Kasumi-1 (cell line): ENCODE measurements at regions not wholly inside any gene's neighbourhood (a gene's known extent, or its start where the extent isn't known, plus 50 kb on each side); places are given as distances from the start of the nearest gene placed in this dataset.
"Not testable (repeated sequence)": the region's sequence is repeated elsewhere in the genome, so short reads cannot be mapped to it uniquely, and the experiment has no call there.

ENCODE experiments used
- DNase-seq, 2 experiments: peaks; one replicate each; lab custom pipeline; 2025; lab: John Stamatoyannopoulos, UW

- no peak for DNase-seq
Observed at GRCh38 chr1:191348328-191348727, 809.9 kb upstream of the RGS18 start.

- DNase-seq, result no peak
Observed at GRCh38 chr1:191350938-191351337, 807.3 kb upstream of the RGS18 start.

DNA sequence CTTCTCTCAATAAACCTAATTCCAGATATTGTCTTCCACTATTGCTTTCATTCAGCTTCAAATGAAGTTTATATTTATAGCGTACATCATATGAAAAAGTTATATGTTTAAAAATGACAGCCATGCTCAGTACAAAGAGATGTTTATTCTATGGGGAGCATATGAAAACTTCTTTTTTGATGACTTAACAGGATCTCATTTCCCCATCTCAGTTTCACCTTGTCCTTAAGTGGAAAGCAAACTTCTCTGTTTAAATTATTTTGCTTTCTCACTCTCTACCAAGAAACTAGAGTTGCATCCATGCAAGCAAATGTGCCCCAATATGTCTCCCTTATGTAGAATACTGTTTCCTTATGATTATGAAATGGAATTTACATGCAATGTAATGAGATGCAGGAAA is 799.5 kb upstream of the RGS18 start:
- no peak for DNase-seq

DNA sequence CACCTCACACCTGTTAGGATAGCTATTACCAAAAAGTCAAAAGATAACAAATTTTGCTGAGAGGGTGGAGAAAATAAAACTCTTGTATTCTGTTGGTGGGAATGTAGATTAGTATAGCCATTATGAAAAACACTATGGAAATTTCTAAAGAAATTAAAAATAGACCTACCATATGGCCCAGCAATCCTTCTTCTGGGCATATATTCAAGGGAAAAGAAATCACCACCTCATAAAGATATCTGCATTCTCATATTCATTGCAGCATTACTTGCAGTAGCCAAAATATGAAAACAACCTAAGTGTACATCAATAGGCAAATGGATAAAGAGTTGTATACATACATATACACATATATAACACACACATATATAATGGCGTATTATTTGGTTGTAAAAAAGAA is 791.6 kb upstream of the RGS18 start:
- no peak for DNase-seq

GRCh38 chr1:191368891-191369654 is 789.2 kb upstream of the RGS18 start:
- DNase-seq, result no peak

GRCh38 chr1:191371626-191372025 is 786.6 kb upstream of the RGS18 start:
- no peak for DNase-seq

DNA sequence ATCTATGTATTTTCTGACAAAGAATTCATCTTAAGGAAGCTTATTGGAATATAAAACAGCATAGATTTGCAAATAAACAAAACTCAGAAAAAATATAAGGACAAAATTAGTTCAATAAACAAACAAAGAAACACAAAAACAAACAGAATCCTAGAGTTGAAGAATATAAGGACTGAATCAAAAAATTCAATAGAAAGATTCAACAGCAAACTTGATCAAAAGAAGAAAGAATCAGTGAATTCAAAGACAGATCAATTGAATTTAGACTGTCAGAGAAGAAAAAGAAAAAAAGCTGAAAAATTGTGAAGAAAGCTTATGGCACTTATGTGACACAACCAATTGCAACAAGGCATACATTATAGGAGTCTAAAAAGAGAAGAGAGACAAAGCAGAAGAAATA is 770.0 kb upstream of the RGS18 start:
- DNase-seq, result no peak

DNA sequence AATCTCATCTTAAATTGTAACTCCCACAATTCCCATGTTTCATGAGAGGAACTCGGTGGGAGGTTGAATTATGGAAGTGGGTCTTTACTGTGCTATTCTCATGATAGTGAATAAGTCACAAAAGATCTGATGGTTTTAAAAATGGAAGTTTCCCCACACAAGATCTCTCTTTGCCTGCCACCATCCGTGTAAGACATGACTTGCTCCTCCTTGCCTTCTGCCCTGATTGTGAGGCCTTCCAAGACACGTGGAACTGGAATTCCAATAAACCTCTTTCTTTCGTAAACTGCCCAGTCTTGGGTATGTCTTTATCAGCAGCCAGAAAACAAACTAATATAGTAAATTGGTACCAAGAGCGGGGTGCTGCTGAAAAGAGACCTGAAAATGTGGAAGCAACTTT is 761.6 kb upstream of the RGS18 start:
- DNase-seq, result no peak

- no peak for DNase-seq
Observed at GRCh38 chr1:191398551-191398950, 759.7 kb upstream of the RGS18 start.

- DNase-seq, result no peak
Observed at GRCh38 chr1:191405417-191405816, 752.8 kb upstream of the RGS18 start.

- no peak for DNase-seq
Observed at GRCh38 chr1:191414981-191415640, 743.2 kb upstream of the RGS18 start.

- no peak for DNase-seq
Observed at GRCh38 chr1:191419842-191420241, 738.4 kb upstream of the RGS18 start.

- DNase-seq, result no peak
Observed at GRCh38 chr1:191427593-191427992, 730.7 kb upstream of the RGS18 start.

DNA sequence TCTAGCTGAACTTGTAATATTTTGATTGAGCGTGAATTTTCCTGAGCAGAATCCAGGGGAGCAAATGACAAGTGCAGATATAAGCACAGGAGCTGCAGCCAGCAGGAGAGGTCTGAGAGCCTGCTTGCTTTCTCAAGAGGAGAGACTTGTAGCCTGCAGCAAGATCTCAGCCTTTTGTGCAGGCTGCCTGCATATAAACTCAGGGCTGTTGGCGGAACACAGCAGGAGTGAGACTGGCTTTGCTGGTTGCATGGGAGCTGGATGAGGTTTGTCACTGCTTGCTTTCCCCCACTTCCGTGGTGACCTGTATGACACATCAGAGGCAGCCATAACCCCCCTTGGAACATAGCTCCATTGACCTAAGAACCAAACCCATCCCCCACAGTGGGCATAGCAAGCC is 725.4 kb upstream of the RGS18 start:
- no peak for DNase-seq

DNA sequence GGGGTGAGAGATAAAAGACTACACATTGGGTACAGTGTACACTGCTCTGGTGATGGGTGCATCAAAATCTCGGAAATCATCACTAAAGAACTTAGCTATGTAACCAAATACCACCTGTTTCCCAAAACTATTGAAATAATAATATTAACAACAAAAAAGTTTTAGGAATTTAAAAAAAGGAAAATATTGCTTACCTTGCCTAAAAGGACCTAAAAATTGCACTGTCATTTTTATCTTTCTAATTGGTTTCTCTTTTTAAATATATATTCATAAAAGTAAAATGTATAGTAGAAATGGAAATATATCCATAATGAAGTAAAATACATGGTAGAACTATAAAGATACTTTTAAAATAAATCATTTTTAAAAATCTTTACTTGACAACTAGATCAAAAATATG is 719.3 kb upstream of the RGS18 start:
- no peak for DNase-seq

GRCh38 chr1:191448279-191448678 is 710.0 kb upstream of the RGS18 start:
- not testable (repeated sequence) for DNase-seq

DNA sequence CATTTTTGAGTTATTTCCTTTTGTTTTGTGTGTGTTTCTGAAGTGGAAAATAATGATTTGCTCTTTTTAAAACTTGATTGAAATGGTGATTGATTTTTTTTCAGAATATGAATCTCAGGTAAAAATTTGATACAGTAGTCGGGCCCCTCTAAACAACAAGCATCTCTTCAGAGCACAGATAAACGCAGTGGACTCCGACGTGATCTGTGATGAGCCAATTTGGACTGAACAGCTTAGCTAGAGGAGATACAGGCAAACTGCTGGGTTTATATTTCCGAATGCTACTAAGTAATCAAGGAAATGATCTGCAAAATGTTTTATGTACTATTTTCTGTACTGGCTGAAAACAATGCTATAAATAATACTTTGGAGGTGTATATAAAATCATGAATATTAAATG is 705.7 kb upstream of the RGS18 start:
- no peak for DNase-seq

DNA sequence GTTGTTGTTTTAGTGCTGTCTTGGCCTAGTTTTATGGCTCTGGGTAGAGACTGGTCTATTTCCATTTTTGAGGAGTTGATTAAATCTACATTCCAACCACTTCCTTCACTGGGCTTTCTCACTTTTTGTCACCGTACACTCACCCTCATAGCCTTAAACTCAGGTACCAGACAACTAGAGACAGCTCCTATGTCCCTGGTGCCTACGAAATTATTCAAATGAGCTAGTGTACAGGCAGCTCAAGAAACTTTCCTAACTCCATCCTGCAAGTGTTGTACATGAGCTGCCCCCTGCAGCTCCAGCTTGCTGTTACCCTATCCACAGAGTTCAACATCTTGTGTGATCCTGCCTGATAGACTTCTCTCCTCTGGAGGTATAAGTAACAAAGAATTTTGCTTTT is 704.8 kb upstream of the RGS18 start:
- DNase-seq, result no peak

DNA sequence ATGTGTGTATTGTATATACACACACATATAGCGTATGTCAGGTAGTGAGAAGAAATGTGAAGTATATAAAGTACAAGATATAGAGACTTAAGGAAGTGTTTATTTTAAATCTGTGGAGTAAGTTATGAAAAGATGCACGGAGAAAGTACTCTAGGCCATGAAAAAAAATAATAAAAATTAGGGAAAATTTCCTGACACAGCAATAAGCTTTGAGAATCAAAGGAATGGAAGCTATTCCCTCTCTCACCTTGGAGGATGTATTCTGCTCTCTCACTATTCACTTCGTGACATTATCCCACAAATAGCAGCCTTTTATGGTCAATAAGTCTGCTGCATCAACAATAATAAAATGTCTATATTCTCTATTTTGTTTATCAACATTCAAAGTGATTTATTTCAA is 700.4 kb upstream of the RGS18 start:
- no peak for DNase-seq

DNA sequence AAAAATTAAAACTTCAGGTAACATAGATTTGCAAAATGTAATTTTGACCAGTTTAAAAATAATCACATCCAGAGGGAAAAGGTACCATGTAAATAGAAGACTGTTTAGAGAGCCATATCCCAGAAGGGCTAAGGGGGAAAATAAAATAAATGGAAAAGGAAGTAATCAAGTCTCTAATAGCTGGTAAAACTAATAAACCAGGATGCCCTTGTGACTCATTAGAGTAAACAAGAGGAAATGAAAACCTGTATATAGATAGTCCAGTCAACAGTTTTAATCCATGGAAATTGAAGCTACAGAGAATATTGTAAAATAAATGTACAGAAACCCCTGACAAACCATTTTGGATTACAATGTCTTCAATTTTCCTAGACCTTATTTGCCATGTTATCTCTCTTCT is 698.0 kb upstream of the RGS18 start:
- DNase-seq, result no peak

DNA sequence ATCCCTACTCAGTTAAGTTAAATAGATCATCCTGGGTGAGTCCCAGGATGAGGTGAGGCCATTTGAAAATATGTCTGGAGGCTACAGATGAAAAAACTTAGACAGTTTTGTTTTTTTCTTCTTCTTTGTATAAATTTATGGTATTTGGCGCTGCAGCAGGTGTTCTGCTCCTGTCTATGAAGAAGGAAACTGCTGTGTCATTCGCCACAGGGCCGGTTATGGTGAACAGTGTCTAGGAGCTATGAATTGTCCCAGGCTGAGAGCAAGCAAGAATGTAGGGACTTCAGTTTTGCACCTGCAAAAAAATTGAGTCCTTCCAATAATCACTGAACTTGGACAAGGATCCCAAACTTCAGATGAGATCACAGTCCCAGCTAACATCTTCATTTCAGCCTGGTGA is 674.3 kb upstream of the RGS18 start:
- DNase-seq, result no peak

GRCh38 chr1:191490303-191490702 is 668.0 kb upstream of the RGS18 start:
- DNase-seq, result no peak

- no peak for DNase-seq
Observed at GRCh38 chr1:191495040-191495439, 663.2 kb upstream of the RGS18 start.

GRCh38 chr1:191498318-191498717 is 659.9 kb upstream of the RGS18 start:
- peak; percentile 7 to 8 for DNase-seq
